ENCODE measurements at regions not wholly inside any gene's neighbourhood (a gene's known extent, or its start where the extent isn't known, plus 50 kb on each side); places are given as distances from the start of the nearest gene placed in this dataset.

GRCh38 chr7:17184805-17185689, 113.4 kb upstream of the AHR start:
- no peak for DNase-seq

DNA sequence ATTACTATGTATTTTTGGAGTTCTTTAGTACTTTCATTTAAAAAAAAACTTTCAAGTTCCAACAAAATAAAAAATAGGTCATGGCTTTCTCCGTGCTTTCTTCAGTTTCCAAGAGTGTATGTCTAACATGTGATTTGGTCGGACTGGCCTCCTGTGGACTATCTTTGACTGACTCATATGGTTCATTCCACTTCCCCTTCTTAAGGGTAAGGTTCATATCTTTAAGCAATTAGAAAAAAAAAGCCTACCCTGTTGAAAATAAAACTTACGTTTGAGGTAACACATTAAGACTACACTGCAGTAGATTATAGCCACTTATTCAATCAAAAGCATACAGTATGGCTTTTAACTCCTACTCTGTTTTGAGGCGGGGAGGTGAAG, 112.8 kb upstream of the AHR start:
- peak; percentile 32 for DNase-seq

DNA sequence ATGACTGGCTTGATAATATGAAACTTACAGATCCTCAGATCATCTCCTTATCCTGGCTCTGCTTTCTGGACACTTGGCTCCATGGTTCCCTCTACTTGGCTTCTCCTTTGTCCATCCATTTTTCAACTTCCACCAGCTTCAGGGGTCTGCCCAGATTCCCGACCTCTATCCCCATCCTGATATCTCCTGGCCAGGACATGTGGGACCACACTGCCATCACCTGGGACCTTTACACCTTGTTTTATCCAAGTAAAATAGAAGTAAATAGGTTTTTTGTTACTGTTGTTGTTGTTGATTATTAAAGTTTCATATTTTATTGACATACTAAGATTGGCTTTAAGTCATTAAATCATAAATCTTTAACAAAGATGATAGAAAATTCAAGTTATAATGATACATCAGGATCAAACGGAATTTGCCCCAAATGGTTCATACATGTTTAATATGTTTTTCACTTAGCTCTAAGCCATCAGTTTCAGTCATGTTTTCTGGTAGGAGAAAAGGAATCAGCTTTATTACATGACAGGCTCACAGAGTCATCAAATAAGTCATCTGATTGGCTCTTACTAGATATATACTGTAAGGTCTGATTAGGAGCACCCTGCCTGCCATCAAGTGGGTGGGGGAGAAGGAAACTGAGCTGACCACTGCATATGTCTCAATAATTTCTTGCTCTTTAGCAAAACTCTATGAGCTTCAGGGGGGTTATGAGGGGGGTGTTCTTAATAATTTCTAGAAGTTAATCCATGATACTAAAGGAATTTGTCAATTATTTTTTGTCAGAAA, 111.5 kb upstream of the AHR start:
- no peak for DNase-seq

DNA sequence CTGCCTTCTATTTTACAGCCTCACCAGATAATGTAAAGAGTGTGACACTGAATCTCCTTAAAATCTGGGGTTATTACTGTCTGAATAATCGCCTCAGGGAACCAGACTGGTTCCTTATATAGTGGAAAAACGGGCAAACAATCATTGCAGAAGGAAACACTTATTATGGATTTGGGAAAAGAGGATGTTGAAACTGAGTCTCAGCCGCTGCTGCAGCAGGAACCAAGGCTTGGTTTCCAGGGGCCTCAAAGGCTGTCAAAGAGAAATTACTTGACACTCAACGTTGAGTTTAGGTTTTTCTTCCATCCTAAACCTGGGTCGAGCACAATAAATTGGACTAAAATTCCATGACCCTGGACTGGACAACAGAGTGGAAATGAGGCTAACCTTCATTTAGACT, 103.8 kb upstream of the AHR start:
- no peak for DNase-seq

GRCh38 chr7:17195576-17195975, 102.9 kb upstream of the AHR start:
- no peak for DNase-seq

DNA sequence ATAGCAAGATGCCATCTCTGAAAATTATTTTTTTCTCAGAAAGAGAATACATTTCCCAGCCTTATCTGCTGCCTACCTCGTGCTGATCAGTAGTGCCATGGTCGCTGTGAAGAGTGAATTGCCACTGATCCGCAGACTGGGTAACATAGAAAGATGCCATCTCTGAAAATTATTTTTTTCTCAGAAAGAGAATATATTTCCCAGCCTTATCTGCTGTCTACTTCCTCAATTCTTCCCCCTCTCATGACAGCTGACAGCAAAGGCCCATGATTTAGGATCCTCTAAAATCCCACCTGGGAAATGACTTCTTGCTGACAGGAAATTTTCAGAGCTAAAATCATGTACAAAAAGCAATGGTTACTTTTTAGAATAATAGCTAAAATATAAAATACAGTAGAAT, 92.5 kb upstream of the AHR start:
- DNase-seq = no peak

DNA sequence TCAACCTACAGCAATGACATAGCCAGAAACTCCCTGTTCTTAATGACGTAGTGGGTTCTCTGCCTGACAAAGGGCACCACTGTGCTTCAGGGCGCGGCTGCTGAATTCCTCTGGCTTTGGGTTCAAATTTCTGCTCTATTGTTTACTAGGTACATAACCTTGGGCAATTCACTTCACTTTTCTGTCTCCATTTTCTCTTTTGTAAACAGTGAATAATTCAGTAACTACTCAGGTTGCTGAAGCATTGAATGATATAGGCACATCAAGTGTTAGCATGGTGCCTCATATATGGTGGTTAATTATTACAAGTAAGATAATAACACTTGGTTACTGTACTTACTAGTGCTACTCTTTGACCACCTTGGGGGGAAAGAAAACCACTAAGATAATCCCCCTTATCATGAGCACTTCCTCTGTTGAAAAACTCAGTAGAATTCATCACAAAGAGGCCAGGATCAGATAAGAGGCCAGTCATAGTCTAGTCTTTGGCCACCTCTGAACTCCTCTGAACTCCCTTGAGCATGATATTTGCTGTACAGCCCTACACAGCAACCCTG, 92.0 kb upstream of the AHR start:
- DNase-seq = no peak

DNA sequence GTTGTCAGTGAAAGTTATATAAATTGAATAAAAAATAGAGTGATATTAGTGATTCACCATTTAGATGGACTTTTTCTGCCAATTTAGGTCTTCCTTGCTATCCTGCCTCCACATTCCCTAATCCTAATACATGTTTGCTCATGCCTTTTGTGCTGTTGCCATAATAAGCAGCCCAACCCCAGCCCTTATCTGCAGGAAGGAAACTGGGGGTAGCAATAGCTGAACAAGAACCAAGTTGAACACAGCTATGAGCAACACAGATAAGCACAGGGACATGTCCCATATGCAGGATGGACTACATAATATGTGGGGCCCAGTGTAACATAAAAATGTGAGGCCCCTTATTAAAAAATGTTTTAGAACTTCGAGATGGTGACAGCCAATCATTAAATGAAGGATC, 91.2 kb upstream of the AHR start:
- DNase-seq = no peak

GRCh38 chr7:17209101-17209500, 89.4 kb upstream of the AHR start:
- no peak for DNase-seq

GRCh38 chr7:17211307-17211836, 87.1 kb upstream of the AHR start:
- DNase-seq = no peak

DNA sequence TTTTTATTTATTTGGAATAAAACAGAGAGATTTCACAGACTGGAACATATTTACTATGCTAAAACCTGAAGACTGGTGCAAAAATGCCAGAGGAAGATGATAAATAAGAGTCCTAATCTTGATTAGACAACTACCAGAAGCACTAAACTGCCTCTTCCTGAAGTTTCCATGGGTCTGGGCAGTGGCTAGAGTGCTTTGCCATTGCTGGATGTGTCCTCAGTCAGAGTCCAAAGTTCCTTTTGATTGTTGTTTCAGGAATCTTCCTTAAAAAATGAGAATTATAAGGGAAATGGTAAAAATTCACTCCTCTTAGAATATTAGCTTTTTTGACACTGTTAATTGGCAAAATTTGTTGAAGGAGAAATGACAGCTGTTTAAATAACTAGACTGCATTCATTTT, 86.3 kb upstream of the AHR start:
- no peak for DNase-seq

- no peak for DNase-seq
Measured at GRCh38 chr7:17227766-17228490, 70.5 kb upstream of the AHR start.

GRCh38 chr7:17229228-17229627, 69.2 kb upstream of the AHR start:
- no peak for DNase-seq

DNA sequence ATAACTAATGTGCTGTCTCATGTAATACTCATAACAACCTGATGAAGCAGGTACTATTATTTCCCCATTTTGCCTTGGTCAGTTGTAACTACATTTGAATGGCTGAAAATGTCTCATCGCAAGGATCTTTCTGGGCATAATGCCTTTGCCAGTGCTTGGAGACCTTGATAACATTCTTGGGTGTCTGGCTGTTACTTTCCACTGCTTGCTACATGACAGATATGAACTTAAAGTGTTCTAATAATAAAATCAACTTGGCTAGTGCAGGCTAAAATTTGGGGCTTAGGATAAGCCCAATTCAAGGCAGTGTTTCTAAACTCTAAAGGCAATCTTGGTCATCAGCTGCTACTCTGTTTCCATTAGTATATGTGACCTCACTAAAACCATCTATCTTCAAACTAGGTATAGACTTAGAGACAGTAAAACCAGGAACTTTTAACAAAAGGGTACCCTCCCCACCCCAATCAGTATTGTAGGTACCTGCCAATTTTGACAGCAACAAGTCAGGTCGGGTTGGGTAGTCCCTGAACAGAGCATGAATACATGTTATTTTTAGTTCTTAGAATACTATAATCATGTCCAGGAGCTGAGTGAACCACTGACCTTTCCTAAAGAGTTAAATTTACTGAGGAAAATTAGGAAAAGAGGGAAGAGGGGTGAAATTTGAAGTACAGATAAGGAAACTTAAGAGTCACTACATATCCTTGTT, 68.2 kb upstream of the AHR start:
- DNase-seq = no peak

DNA sequence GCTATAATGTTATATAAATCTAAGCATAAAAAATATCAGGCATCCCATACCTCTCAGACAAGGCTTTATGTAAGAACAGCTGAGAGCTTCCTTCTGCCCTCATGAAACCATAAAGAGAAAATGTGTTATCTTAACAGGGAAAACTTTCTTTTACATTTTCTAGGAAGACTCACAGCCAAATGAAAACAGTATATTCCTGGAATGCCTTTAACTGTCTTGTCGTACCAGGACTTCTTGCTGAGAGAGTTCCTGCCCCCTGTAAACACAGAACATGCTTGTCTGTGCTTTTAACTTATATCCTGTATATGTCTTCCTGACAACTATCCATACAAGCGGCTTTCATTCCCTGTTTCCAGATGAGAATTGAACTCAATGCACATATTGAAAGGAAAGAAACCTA, 64.8 kb upstream of the AHR start:
- no peak for DNase-seq

GRCh38 chr7:17234030-17234397, 64.4 kb upstream of the AHR start:
- no peak for DNase-seq

GRCh38 chr7:17234398-17235031, 63.9 kb upstream of the AHR start:
- peak; percentile 90 for DNase-seq

DNA sequence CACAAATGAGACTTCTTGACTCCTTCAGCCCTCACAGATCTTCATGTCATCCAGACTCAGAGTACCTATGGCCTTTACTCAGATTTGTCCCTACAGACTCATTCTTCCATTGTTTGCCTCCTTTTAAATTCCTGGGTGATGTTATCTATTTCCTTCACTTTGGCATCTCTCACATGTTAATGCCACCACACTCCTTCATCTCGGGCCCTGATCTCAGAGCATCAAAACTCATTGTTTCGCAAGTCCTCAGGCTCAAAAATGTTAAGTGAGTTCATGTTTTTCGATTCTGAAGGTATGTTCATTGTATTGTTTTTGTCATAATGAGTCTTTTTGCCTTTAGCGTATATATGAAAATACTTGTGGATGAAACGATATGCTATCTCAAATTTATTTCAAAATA, 62.3 kb upstream of the AHR start:
- no peak for DNase-seq

- DNase-seq = no peak
Measured at GRCh38 chr7:17236603-17237002, 61.8 kb upstream of the AHR start.

DNA sequence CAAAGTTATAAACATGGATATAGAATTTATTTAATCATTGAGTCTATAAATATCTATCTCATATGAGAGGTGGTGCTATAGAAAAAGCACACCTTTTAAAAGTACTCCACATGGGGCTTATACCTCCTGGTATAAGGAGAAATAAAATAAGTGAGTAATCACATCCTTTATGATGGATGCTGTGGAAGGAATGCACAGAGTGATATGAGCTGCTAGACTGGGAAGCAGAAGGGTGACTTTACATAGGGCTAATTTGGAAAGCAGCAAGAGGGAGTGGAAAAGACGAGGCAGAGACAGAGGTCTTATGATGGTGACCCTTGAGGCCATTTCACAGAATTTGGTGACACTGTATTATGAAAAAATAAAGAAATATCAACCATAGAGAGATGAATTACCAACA, 59.4 kb upstream of the AHR start:
- DNase-seq = no peak

DNA sequence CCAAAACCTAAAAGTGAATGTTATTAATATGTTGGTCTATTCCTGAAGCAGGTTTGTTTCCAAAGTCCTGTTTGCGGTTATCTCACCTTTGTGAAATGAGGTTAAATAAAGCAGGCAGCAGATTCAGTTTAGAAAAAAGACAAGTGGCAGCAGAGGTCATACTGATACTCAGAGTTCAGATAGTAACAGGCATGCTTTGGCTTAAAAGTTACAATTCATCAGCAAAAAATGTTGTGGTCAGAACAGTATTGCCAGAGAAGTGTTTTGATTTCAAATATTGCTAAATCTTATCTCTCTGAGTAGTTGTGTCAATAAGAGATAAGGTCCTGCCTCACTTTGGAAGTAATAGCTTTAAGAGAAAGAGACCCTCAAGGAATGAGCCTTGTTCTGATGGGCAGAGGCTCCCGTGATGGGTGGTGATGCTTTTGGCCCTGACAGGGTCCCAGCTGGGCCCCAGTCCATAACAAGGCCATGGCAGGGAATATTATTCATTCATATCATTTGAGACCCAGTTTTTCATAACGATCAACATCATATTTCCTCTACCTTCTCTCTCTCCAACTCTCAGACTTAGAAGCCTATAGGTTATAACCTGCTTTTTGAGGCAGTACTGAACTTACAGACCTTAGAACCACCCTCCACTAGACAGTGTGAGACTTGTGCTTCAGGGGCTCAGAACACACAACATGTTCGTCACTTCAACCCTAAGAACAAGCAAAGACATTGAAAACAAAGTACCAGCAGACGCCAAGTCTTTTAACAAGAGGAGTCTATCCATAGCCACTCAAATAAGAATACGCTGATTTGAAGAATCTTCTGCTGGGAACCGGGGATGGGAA, 58.5 kb upstream of the AHR start:
- no peak for DNase-seq
